Activated naive CD4-positive, alpha-beta T cell treated with Interleukin-2 at 50 U/mL for 16 hours (primary cell): ENCODE measurements at regions not wholly inside any gene's neighbourhood (a gene's known extent, or its start where the extent isn't known, plus 50 kb on each side); places are given as distances from the start of the nearest gene placed in this dataset.

Experiments
- DNase-seq: peaks from one replicate; pipeline ENCODE4 v3.0.0-alpha.2; 2020

DNA sequence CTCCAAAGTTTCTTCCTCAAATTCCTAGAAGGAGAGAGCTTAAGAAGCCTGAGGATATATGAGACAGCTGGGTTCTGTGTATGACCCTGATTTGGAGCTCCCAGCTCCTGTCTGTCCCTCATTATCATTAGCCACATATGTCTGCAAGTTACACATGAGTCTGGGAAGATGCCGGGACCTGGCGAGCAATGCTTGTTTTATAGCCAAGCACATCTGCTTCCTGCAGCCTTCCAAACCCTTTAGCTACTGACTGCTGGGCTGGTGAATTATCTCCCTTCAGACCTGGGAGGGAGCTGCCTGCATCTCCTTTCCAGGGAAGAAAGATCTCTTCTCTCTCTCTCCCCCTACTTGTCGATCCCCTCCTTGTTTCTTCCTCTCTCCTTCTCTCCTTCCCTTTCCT lies 556.7 kb upstream of the BOD1L1 start:
- no peak for DNase-seq

DNA sequence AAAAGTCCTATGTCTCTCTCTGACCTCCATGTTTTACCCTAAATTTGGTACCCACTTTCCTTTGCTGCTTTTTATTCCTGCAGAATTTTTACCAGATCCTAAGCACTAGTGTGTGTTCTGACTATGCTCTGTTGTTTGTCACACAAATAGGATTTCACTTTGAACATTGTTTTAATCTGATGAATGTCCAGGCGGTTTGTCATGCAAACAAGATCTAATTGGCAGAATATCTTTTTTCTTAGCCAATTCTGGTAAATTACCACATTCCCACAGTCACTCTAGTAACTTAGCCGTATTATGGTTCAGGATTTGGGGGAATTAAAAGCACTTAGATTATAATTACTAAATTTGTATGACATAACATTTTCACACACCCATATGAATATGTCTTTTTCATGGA lies 557.2 kb upstream of the BOD1L1 start:
- DNase-seq, result no peak

DNA sequence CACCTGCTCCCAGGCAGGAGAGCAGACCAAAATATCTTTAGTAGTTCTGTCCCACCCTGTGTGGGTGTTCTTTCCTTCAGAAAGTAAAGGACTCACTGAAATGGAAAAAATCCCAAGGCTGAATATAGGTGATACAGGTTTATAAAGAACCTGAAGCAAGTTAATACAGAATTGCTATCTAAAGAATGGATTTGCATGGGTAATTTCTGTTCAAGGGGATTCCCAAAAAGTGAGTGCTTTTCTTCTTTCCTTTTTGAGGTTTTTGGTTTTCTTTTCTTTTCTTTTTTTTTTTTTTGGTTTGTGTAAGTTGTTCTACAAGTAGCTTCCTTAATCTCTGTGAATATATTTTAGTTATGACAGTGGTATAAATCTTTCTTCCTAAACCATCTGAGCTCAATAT lies 560.7 kb upstream of the BOD1L1 start:
- DNase-seq, result no peak

DNA sequence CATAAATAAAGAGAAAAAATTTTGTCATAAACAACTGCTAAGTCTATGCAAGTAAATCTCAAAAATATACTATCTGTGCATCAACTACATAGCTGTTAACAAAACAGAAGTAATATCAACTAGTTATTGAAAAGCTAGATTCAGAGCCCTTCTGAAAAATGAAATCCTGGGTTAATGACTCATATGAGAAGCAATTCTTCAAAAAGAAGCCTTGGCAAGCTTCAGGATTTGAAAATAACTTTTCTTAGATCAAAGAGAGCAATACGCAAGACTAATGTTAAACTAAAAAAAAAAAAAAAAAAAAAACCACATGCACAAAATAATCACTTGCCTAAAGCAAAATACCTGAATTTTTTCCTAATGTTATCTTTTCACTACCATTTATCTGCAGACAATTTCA lies 566.1 kb upstream of the BOD1L1 start:
- DNase-seq, result no peak

DNA sequence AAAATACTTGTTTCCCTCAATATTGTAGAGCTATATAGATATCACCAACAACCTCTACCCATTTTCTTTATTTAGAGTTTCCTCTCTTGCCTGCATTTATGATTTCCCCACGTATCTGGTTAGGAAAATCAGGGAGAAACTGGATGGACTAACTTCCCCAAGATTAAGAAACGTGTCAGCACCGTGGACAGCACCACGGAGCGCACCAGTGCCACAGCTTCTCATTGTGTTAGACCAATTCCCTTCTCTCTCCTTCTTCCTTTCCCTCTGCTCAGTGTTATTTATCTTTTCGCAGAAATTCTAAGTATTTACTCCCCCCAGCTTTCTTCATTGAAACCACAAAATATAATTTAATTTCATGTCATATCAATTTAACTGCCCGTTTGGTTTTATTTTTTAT lies 568.6 kb upstream of the BOD1L1 start:
- DNase-seq, result no peak

DNA sequence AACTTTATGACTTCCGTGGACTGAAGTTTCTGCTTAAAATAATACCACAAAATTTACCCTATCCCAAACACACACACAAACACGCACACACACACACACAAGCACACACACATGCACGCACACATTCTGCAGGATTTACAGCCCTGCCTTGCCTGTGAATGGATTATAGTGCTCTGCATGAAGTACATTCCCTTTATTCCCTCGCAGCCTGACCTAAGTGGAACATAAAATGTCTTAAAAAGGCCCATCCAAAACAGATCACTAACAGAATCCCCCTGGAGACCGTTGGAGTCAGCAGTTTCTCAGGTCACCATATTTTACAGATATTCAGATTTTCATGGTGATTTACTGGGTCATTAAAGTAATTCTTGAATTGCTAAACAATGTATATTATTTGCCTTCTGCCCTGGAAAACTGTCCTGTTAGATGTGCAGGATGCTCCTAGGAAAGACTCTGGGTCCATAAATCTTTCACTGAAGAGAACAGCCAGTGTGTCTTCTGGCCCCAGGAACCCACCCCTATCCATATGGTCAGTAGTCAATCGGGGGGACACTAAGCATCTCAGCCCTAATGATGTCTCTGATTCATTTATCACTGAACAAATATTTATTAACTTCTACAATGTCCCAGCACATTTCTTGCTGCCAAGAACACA lies 587.7 kb upstream of the BOD1L1 start:
- no peak for DNase-seq

DNA sequence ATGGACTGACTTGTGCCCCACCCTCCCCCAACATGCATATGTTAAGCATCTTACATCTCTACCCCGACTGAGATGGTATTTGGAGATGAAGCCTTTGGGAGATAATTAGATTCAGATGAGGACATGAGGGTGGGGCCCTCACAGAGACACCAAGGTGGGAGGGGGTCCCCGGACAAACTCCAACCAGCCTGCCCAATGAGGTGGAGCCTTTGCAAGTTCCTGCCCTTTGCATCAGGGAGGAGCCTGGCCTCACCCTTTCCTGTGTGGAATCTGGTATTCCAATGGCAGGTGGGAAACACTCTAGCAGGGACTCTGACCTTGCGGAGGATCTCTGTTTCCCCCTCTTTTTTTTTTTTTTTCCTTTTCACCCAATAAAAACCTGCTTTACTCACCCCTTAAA lies 589.9 kb upstream of the BOD1L1 start:
- no peak for DNase-seq

DNA sequence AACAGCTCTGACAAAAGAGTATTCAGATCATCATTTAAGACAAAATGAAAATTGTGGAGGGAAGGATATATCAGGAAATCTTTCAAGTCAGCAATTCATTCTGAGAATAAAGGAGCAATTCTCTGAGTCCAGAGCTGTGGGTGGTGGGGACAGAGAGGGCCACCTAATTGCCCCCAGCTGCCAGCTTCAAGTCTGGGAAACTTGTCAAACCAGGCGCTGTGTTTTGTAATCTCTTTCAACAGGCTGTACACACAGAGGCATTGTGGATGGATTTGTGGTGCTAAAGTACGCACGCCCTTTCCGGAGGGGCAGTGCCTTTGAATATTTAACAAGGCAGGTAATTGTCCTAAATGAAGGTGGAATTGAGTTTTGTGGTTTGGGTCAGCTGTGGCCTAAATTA lies 591.1 kb upstream of the BOD1L1 start:
- DNase-seq, result no peak

DNA sequence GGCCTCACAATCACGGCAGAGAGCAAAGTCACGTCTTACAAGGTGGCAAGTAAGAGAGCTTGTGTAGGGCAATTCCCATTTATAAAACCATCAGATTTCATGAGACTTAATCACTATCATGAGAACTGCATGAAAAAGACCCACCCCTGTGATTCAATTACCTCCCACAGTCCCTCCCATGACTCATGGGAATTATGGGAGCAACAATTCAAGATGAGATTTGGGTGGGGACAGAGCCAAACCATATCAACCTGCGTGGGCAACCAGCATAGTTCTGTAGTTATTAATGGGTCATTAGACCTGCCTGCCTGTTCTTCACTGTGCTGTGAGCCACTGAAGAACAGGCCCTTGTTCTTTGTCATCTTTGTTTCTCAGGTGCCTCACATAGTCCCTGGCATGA lies 593.7 kb upstream of the BOD1L1 start:
- DNase-seq, result no peak

DNA sequence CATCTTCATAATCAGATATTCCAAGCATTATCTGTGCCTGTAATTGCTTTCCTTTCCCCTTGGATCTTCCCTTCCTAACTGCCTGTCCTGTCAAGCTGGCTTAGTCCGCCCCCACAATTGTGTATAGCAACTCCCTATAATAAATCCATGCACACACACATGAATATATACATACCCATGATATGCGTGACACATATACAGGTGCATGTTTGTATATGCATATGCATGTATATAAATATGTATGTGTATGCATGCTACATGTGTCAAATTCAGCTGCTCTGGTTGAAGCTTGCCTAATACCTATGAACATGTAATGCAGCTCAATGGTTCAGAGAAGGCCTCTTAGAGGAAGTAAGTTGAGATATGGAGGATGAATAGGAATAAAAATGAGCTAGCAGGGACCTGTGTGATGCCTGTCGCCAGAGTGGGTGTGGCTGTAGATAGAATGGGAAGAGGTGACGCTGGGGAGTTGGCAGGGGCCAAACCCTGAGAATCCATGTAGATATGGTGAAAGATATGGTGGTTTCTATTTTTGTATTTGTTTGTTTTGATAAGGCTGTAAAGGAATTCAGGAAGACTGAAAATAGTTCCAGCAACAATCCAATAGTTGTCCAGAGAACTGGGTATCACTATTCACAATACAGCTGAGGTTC lies 595.0 kb upstream of the BOD1L1 start:
- no peak for DNase-seq

DNA sequence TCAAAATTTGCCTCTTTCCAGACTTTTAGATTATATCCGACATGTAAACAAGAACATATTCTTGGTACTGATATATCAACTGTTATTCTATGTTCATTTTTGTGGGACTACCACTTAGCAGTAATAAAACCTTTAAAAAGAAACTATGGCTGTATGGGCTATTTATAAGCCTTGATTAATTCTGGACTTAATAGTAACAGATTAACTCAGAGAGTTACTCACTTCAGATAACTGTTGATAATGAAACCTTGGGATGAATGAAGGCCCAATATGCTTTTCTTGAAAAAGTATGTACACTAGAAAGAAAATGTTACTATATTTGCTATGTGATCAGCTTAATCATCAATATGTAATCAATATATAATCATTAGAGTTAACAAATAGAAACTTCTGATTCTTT lies 595.9 kb upstream of the BOD1L1 start:
- DNase-seq, result no peak

DNA sequence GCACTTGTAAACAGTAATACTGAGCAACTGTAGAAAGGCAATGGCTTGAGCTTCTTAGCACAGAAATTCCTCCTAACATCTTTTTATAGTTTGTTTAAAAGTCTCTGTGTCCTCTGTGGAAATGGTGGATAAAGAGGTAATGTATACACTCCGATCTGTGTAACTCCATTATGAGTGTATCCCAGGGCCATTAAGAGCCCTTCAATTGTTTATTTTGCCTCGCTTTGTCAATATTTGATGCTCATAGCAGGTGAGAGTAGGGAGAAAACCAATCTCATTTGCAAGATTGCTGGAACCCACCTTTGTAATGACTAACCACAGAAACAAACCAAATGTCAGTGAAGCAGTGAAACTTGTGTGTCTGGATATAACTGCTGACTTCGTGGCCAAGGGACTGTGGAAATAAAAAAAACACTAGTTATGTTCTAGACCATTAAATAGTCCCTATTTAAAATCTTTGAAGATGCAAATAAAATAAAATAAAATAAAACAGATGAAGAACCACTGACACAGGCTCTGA lies 598.2 kb upstream of the BOD1L1 start:
- DNase-seq, result no peak

DNA sequence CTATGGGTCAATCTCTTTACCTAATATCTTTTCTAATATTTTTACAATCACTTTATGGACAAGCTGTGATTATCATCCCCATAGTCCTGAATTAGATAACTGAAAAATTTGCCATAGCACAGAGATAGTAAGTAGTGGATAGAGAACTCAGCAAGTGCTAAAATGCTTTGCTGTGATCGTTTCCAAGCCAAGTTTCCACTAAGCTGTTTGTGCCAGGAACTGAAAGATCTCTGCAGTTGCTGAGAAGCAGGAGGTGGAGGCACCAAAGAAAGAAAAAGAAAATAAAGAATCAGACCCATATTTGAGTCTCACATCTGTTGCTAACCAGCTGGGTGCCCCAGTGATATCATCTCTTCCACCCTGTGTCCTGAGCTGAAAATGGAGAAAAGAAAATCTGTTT lies 605.6 kb upstream of the BOD1L1 start:
- no peak for DNase-seq

DNA sequence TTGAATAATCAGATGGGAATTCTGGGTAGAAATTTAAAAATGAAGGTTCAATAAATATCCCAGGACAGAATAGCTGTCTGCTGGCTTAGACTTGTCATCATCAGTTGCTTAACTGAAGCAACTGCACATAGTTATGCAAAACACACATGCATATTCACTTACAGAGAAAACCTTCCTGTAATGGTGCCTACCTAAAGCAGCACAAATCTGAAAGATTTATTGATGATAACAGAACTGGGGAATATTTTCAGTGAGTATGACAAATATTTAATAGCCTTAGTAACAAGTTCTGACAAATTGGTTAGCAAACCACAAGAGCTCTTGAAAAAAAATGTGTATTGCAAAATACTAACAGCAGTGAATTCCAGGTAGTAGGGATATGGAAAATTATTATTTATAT lies 606.8 kb upstream of the BOD1L1 start:
- no peak for DNase-seq

DNA sequence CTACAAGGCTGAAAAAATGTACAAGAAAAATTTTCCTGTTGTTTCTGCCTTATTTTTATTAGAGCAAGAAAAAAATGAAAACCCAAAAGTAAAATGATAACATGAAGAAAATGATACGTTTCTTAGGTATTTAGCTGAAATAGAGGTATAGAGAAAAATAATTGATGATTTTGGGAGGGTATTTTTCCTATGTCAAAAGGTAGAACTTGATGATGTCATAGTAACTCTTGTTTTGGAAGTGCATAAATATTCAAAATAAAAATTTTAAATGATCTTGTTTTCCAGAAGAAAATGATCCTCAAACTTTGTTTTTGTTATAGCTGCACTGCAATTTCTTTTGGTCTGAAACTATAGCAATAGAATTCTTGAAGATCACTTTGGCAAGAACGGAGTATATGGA lies 608.8 kb upstream of the BOD1L1 start:
- DNase-seq, result no peak

DNA sequence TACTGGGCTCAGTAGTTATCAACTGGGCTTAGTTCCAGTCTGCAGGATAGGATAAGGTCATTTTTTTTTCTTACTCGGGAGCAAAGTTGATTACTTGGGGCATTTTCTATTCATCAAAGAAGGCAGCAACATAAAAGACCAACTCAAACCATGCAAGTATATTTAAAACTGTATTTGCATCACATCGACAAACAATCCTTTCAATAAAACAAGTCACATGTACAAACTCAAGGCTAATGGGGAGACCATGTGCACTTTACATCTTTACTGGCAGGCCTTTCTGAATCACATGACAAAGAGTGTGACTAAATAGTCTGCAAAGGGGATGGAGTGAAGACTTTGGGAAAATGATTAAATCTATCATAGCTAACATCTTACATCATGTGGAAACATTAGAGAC lies 610.4 kb upstream of the BOD1L1 start:
- no peak for DNase-seq

DNA sequence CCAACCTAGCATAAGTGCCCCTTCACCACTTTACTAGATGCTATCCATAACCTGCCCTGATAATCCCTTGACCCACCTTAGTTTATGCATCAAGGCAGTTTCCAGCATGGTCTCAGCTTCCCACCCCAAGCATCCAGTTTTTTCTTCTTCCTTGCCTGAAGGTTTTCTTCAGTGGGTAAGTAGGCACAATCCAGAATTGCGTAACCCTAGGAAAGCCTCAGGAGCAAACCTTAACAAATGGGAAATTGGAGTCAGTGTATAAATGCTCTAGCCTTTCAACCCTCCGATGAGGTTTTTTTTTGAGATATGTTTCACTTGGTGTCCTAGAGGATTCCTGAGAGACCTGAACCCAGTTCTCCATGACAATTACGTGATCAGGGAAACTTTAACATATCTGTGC lies 614.0 kb upstream of the BOD1L1 start:
- DNase-seq, result no peak

DNA sequence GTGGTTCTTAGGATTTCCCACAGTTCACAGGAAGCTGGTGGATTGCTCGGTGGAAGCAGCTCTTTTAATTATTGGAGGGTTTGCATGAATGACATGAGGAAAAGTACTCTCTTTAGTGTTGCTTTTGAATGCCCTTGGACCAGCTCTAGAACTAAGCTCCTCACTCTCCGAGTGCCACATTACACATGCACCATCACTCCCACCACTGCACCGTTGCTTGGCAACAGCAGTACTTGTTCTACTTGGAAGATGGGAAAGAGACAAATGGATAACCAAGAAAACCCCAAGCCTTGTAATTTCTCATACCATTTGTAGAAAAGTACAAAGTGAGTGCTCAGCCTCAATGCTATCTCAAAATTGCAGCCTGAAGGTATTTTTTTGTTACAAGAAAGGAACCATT lies 620.2 kb upstream of the BOD1L1 start:
- no peak for DNase-seq

DNA sequence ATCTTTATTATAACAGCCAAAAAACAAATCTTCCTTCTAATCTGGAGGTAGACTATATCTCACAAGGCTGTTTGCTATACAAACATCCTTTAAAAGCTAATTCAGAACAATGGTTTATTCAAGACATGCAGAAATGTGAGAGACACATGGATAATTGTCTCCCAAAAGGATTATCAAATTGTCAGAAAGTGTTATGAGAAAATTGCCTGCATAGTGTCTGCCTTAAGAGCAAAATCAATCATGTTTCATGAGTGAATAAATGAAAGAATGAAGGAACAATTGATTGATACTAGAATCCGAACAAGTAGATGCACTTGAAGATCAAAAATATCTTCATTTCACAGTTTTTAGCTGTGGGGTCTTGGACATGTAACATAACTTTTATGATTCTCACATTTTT lies 621.7 kb upstream of the BOD1L1 start:
- DNase-seq, result no peak

DNA sequence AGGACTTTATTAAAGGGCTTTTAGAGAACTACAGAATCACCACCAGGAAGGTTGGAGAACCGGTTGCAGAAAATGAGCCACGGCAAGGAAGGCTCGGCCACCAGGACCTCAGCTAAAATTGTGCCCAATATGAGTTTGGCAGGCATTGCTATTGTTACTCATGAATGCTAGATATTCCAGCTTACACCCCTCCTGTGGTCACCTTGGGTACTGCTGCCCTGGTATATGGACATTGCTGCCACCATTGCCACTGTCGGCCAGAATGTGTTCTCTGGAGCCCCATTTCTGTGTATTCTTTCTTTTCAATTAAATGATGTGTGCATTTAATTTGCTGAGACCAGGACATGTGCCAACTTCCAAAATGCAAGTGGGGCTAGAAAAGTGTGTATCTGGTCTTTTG lies 626.7 kb upstream of the BOD1L1 start:
- DNase-seq, result no peak

DNA sequence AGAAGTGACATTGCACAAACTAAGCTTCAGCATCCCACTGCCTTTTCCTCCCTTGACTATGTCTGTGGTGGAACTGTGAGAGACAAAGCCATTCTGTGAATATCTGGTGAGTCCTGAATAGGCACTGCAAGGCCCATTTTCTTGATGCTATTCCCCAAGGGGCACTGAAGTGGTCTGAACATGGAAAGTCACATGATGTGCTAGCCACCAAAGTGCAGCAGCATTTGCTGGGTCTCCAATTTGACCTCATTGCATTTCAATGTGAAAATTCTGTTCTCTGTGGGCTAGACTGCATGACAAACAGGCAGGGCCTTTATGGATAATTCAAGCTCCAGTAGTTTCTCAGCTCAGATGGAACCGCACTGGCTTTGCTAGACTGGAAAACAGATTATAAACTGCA lies 627.4 kb upstream of the BOD1L1 start:
- no peak for DNase-seq

DNA sequence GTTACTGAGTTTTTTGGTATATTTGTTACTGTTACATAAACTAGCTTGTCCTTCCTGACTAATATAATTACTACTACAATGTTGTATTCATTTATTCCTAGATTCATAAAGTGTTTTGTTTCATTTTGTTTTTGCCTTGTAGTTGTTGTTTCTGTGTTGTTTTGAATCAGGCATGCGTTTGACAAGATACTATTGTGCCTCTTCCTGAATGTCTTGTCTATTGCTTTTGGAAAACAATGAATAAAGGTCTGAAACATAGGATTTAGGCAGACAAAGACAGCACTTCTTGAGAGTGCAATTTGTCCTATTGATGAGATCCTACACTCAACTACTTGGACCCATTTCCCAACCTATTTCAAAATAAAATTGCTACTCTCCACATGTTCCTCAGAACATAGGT lies 630.4 kb upstream of the BOD1L1 start:
- no peak for DNase-seq

DNA sequence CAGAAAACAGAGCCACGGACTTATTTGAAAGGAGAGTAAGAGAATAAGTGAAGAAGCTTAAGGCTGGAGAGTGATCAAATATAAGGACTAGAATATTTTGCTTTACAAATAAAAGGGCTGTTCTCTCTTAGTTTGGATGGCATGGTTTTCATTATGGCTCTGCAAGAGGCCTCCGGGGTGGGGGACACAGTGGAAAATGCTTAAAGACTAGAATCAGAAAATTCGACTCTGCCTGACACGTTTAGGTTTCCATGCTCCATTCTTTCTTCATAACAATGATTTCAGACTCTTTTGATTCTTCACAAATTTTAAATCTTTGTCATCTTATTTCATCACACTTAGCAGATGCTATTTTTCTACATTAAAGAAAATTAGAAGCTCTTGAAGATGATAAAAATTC lies 632.4 kb upstream of the BOD1L1 start:
- DNase-seq, result no peak

DNA sequence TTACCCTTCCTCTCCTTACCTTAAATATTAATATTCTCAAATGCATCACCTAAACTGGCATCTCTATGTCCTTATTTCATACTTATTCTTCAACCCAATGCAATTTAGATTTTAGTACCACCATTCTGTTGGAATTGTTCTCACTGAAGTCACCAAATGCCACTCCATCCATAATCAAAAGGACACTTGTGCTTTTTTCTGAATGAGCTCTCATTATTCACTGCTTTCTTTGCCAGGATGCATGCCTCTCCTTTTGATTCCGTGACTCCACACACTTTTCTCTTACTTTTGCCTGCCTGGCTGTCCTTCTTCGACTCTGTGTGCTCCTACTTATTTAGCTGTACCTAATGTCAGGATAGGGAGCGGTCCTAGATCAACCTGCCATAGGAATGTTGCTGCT lies 633.1 kb upstream of the BOD1L1 start:
- DNase-seq, result no peak

DNA sequence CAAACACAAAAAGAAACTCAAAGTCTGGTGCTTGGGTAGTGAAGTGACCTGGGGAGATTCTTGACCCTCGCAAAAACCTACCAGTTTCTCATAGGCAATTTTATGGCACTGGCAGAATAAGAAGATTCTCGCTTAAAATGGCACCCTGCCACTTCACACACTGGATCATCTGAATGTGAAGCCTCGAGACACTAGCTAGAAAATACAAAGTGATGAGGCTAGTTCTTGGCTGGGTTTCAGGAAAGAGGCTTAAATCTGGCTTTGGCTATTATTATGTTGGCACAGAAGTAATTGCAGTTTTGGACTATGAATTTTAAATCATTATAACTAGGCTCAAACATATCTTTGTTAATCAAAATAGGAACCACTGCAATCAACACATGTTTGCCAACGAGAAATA lies 634.7 kb upstream of the BOD1L1 start:
- DNase-seq, result no peak
